ENCODE measurements at regions not wholly inside any gene's neighbourhood (a gene's known extent, or its start where the extent isn't known, plus 50 kb on each side); places are given as distances from the start of the nearest gene placed in this dataset.

- no peak for TF ChIP-seq REST (IDR thresholded peaks at IDR 0.05; ENCODE audit: insufficient read depth in 1 of 2, low read depth in 2 of 2, low read length in 2 of 2)
- no peak for TF ChIP-seq FOXP2 (optimal IDR thresholded peaks at IDR 0.05; ENCODE audit: borderline replicate concordance, extremely low read depth, extremely low read length, insufficient read depth)
- no peak for TF ChIP-seq TAF1 (IDR thresholded peaks at IDR 0.05; ENCODE audit: borderline replicate concordance, insufficient read depth, low read length)
- no peak for TF ChIP-seq SIN3A (IDR thresholded peaks at IDR 0.05; ENCODE audit: borderline replicate concordance, insufficient read depth, low read length)
- no peak for TF ChIP-seq POLR2AphosphoS5 (IDR thresholded peaks at IDR 0.05; ENCODE audit: low read depth, low read length)
These were observed 1089.1 kb downstream of the SLC6A15 start for GRCh38 chr12:83823386-83824045.

GRCh38 chr12:83821967-83822366 lies 1090.6 kb downstream of the SLC6A15 start:
- no peak for TF ChIP-seq FOXP2 (optimal IDR thresholded peaks at IDR 0.05; ENCODE audit: borderline replicate concordance, extremely low read depth, extremely low read length, insufficient read depth)
- TF ChIP-seq POLR2AphosphoS5 (IDR thresholded peaks at IDR 0.05; ENCODE audit: low read depth, low read length) = no peak
- no peak for TF ChIP-seq REST (IDR thresholded peaks at IDR 0.05; ENCODE audit: insufficient read depth in 1 of 2, low read depth in 2 of 2, low read length in 2 of 2)
- TF ChIP-seq SIN3A (IDR thresholded peaks at IDR 0.05; ENCODE audit: borderline replicate concordance, insufficient read depth, low read length) = no peak
- TF ChIP-seq TAF1 (IDR thresholded peaks at IDR 0.05; ENCODE audit: borderline replicate concordance, insufficient read depth, low read length) = no peak

GRCh38 chr12:83818881-83819280 lies 1093.7 kb downstream of the SLC6A15 start:
- no peak for TF ChIP-seq REST (IDR thresholded peaks at IDR 0.05; ENCODE audit: insufficient read depth in 1 of 2, low read depth in 2 of 2, low read length in 2 of 2)
- no peak for TF ChIP-seq POLR2AphosphoS5 (IDR thresholded peaks at IDR 0.05; ENCODE audit: low read depth, low read length)
- TF ChIP-seq TAF1 (IDR thresholded peaks at IDR 0.05; ENCODE audit: borderline replicate concordance, insufficient read depth, low read length) = no peak
- TF ChIP-seq SIN3A (IDR thresholded peaks at IDR 0.05; ENCODE audit: borderline replicate concordance, insufficient read depth, low read length) = no peak
- no peak for TF ChIP-seq FOXP2 (optimal IDR thresholded peaks at IDR 0.05; ENCODE audit: borderline replicate concordance, extremely low read depth, extremely low read length, insufficient read depth)

GRCh38 chr12:83817730-83818129 lies 1094.9 kb downstream of the SLC6A15 start:
- TF ChIP-seq POLR2AphosphoS5 (IDR thresholded peaks at IDR 0.05; ENCODE audit: low read depth, low read length) = no peak
- no peak for TF ChIP-seq REST (IDR thresholded peaks at IDR 0.05; ENCODE audit: insufficient read depth in 1 of 2, low read depth in 2 of 2, low read length in 2 of 2)
- TF ChIP-seq TAF1 (IDR thresholded peaks at IDR 0.05; ENCODE audit: borderline replicate concordance, insufficient read depth, low read length) = no peak
- TF ChIP-seq SIN3A (IDR thresholded peaks at IDR 0.05; ENCODE audit: borderline replicate concordance, insufficient read depth, low read length) = no peak
- no peak for TF ChIP-seq FOXP2 (optimal IDR thresholded peaks at IDR 0.05; ENCODE audit: borderline replicate concordance, extremely low read depth, extremely low read length, insufficient read depth)

Measured in PFSK-1 (cell line).